GM12873 (cell line): ENCODE measurements at regions not wholly inside any gene's neighbourhood (a gene's known extent, or its start where the extent isn't known, plus 50 kb on each side); places are given as distances from the start of the nearest gene placed in this dataset.
A peak's percentile ranks its signal among the peaks of the same experiment; 100 is the strongest.

Source experiments
- TF ChIP-seq, protein P1 (sequence below): IDR thresholded peaks from 2 replicates; pipeline ENCODE4 v1.5.1; 2012; ENCODE audit warnings: low read depth, mild to moderate bottlenecking, moderate library complexity, low read length, control low read depth; ENCODE audit not compliant: insufficient read depth; ENCODE audit errors: missing control alignments

DNA sequence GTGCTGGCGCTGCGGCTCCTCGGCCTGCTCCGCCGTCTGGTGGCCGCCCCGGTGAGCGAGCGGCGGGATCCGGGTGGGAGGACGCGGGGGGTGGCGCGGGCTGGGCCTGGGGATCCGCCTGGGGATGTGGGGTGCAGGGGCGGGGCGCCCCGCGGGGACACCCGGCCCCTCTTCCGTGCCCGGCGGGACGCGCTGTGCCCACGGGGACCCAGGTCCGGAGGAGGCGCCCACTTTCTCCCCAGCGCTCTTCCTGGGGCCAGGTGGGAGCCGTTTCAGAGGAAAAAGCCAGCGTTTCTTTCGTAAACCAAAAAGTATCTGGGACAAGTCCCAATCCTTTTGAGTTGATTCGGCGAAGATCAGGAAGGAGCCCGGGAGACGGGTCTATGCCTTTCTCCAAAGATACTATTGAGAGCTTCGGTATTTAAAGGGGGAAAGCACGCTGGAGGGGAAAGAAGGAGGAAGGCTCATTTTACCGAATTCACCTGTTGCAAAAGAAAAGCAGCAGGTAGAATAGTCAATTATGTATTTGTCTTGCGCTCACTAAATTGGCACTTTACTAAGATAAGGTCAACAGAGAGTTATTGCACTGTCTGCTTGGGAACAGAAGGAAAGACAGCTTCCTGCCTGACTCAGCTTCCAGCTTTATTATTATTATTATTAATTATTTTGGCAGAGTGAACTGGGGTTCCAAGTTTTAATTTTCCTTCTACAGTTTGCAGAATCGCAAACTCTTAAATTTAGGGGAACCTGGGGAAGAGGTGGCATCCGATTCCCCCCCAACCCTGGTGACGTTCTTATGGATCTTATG is 81.5 kb upstream of the CD99 start:
- TF ChIP-seq, protein P1, sequence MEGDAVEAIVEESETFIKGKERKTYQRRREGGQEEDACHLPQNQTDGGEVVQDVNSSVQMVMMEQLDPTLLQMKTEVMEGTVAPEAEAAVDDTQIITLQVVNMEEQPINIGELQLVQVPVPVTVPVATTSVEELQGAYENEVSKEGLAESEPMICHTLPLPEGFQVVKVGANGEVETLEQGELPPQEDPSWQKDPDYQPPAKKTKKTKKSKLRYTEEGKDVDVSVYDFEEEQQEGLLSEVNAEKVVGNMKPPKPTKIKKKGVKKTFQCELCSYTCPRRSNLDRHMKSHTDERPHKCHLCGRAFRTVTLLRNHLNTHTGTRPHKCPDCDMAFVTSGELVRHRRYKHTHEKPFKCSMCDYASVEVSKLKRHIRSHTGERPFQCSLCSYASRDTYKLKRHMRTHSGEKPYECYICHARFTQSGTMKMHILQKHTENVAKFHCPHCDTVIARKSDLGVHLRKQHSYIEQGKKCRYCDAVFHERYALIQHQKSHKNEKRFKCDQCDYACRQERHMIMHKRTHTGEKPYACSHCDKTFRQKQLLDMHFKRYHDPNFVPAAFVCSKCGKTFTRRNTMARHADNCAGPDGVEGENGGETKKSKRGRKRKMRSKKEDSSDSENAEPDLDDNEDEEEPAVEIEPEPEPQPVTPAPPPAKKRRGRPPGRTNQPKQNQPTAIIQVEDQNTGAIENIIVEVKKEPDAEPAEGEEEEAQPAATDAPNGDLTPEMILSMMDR, result peak; percentile 14

DNA sequence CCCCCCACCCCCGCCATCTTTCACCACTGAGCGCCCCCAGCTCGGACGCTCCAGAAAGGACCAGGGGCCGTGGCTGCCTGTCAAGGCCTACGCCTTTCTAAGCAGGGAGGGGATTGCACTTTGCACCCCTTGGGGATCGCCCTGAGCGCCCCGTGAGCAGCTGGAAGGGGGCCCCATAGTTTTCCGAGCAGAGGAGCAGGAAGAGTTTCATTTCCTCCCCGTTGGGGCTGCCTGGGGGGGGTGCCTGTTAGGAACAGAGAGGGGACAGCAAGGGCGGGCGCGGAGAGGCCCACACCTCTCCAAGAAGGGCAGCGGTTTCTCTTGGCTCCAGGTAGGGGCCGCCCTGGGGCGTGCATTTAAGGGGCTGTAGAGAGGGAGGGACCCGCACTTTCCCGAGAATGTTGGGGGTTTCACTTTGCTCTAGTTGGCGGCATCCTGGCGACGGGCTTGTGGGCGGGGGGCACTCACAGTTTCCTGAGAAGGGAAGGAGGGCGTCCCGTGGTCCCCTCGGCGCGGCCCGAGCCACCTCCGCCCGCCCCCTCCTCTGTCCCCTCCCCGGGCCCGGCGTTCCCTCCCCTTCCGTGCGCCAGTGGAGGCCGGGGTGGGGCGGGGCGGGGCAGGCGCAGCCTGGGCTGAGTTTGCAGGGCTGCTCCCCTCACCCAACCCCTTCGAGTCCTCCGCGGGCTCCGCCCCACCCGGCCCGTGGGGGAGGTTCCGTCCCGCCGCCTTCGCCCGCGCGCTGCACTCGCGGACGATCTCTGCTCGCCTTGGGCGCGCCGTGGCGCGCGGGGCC is 82.3 kb upstream of the CD99 start:
- TF ChIP-seq, protein P1, result no peak

DNA sequence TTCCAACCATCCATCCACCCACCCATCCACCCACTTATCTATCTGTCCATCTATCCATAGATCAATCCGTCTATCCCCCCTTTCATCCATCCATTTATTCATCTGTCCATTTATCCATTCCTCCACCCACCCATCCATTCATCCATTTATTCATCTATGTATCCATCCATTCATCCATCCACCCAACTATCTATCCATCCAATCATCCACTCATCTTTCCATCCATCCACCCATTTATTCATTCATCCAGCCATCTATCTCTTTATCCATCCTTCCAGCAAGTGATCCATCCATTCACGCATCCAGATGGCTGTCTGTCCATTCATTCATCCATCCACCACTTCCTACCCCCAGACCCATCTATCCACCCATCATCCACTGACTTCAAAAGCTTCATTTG is 84.0 kb upstream of the CD99 start:
- TF ChIP-seq, protein P1, result no peak

DNA sequence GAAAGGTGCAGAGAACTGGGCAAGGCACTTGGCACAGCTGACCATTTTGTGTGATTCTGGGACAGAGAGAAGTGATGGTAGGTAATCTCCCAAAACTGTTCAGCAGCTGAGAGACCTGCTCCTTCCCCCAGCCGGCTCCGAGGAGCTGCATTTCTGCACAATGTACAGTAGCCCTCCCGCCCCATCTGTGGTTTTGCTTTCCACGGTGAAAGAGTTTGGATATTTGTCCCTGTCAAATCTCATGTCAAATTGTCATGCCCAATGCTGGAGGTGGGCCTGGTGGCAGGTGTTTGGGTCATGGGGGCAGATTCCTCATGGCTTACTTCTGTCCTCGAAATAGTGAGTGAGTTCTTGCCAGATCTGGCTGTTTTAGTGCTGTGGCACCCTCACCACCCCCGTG is 90.5 kb upstream of the CD99 start:
- TF ChIP-seq, protein P1, result no peak

DNA sequence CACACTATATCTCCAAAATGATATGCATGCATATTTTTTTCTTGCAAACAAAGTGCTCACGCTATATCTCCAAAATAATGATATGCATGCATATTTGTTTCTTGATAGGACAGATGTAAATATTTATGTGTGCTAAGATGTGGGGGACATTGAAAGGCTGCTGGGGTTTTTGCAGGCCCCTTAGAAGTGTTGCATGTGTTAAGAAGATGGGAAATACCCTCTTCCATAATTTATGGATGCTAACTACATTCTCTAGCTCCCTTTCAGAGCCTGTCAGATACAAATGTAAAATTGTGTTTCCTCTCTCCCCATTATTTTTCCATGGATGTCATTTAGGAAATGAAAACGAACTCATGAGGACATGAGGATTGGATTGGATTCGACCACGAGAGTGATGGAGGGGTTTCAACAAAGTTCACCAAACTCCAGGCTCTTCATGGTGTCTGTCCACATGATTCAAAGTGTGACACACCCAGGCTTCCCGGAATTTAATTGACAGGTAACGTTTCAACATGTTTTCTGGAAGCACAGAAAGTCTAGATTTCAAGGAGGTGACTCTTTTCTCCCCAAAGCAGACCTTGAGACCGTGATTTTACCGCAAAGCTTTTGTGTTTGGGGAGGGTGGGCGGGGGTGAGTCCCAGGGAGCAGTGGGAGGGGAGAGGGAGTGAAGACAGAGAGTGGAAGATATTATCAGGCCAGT is 94.4 kb upstream of the CD99 start:
- TF ChIP-seq, protein P1, result no peak

DNA sequence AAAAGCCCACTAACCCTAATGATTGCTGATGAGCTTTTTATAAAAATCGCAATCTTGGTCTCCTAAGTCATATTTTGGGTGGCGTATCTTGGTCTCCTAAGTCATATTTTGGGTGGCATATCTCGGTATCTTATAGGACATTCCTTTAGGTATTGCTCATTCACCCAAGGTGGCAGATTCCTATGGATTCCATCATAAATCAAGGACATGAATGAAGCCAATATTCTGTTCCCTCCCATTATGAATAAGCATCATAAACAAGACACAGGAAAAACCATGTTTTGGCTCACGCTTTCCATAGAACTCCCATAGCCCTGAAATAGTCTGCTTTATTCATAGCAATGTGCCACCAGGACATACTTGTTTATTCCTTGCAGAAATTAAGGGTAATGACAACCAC is 95.0 kb upstream of the CD99 start:
- TF ChIP-seq, protein P1, result no peak

DNA sequence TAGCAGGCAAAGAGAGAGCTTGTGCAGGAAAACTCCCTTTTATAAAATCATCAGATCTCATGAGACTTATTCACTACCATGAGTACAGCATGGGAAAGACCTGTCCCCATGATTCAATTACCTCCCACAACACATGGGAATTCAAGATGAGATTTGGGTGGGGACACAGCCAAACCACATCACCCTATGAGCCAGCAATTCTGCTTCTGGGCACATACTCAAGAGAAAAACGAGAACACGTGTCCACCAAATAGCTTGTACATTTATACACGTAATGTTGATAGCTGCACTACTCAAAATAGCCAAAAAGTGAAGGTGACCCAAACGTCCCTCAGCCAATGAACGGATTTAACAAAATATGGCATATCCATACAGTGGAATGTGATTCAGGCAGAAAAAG is 94.5 kb upstream of the DHRSX start:
- TF ChIP-seq, protein P1, result no peak
